HL-60 (cell line): ENCODE measurements at regions not wholly inside any gene's neighbourhood (a gene's known extent, or its start where the extent isn't known, plus 50 kb on each side); places are given as distances from the start of the nearest gene placed in this dataset.

Experiments
- POLR2AphosphoS5 ChIP-seq: IDR thresholded peaks from 2 replicates; pipeline ENCODE4 v1.6.1; 2012; ENCODE audit warnings: low read depth
- SPI1 ChIP-seq: IDR thresholded peaks from 2 replicates; pipeline ENCODE4 v1.6.1; 2012; ENCODE audit warnings: low read depth, mild to moderate bottlenecking, borderline replicate concordance
- TF ChIP-seq, protein P1 (sequence below): IDR thresholded peaks from one replicate; pipeline ENCODE4 v1.5.1; 2011; ENCODE audit warnings: low read length, control low read depth, inconsistent platforms; ENCODE audit not compliant: insufficient read depth

DNA sequence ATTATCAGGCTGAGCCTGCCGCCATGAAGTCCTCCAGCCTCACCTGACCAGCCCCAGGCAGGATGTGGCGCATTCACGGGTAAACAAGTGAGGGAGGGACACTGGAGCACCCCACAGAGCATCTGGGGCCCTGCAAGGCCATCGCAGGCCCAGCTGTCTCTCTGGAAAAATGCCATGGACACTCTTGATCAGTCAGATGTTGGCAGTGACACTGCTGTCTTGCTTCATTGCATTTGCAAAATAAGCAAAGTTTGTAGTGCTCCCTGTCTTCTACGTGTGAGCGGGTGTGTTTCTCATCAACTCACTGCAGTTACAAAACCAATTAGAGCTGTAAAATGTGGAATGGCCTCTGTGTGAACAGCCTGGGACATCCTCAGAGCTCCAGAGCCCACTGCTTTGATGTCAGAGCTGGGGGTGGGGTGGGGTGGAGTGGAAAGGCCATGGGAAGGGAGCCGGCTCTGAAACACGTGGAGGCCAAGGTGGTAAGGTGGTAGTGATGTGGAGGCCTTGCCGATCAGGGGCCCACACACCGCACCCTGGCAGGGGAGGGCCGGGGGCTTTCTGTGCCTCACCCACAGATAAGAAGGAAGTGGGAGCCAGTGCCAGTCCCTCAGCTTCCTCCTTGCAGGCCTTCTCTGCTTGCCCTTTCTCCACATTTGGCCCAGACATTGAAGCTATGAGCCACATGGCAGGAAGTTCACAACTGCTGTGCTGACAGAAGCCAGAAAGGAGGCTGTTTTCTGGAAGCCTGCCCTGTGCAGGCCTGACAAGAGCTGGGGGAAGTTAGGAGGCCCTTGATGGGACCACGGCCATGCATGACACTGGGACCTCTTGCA lies 254.9 kb downstream of the RHOU start:
- TF ChIP-seq, protein P1, sequence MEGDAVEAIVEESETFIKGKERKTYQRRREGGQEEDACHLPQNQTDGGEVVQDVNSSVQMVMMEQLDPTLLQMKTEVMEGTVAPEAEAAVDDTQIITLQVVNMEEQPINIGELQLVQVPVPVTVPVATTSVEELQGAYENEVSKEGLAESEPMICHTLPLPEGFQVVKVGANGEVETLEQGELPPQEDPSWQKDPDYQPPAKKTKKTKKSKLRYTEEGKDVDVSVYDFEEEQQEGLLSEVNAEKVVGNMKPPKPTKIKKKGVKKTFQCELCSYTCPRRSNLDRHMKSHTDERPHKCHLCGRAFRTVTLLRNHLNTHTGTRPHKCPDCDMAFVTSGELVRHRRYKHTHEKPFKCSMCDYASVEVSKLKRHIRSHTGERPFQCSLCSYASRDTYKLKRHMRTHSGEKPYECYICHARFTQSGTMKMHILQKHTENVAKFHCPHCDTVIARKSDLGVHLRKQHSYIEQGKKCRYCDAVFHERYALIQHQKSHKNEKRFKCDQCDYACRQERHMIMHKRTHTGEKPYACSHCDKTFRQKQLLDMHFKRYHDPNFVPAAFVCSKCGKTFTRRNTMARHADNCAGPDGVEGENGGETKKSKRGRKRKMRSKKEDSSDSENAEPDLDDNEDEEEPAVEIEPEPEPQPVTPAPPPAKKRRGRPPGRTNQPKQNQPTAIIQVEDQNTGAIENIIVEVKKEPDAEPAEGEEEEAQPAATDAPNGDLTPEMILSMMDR, result no peak
- TF ChIP-seq POLR2AphosphoS5 (peak; percentile 79), SPI1 (peak; percentile 89)
